ENCODE measurements at regions not wholly inside any gene's neighbourhood (a gene's known extent, or its start where the extent isn't known, plus 50 kb on each side); places are given as distances from the start of the nearest gene placed in this dataset.

DNA sequence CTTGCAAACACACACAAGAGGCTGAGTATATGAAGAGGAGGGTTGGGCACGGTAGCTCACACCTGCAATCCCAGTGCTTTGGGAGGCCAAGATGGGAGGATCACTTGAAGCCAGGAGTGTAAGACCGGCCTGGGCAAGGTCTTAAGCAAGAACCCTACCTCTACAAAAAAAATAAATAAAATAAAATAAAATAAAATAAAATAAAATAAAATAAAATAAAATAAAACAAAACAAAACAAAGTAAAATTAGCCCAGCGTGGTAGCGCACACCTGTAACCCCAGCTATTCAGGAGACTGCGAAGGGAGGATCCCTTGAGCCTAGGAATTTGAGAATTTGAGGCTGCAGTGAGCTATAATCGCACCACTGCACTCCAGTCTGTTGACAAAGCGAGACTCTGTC, 337.9 kb downstream of the SHANK2 start:
- Histone ChIP-seq H3K4me1 (ENCODE audit: control insufficient read depth in 5 of 5, insufficient read depth in 5 of 5, low read length in 5 of 5) (no peaks in the 10 kb centered on the region), H3K27me3 (ENCODE audit: control insufficient read depth in 3 of 3, insufficient read depth in 3 of 3, low read length in 2 of 3) (peaks cover 0 to 2% (median 0%) of the 10 kb centered on the region in 3 donors), H3K9ac (ENCODE audit: insufficient read depth in 1 of 2, low read length in 2 of 2) (no peak overlapping the region), H3K27ac (ENCODE audit: low read depth in 1 of 2, low read length in 1 of 2) (peak overlapping the region in 1 of 2 donors; percentile 45), H3K9me3 (ENCODE audit: control insufficient read depth in 4 of 4, insufficient read depth in 3 of 4, low read length in 3 of 4) (peaks cover 0 to 3% (median 0%) of the 10 kb centered on the region in 4 donors), H3K4me3 (no peak overlapping the region), H3K36me3 (ENCODE audit: control insufficient read depth in 4 of 4, insufficient read depth in 4 of 4, low read length in 4 of 4) (no peaks in the 10 kb centered on the region)
- ATAC-seq (ENCODE audit: insufficient read depth, low FRiP score) (no peak), DNase-seq (no peak)
- WGBS, 2 donors: 85 to 96% methylated on average over 7 of the region's 7 CpGs
- TF ChIP-seq, protein P1, sequence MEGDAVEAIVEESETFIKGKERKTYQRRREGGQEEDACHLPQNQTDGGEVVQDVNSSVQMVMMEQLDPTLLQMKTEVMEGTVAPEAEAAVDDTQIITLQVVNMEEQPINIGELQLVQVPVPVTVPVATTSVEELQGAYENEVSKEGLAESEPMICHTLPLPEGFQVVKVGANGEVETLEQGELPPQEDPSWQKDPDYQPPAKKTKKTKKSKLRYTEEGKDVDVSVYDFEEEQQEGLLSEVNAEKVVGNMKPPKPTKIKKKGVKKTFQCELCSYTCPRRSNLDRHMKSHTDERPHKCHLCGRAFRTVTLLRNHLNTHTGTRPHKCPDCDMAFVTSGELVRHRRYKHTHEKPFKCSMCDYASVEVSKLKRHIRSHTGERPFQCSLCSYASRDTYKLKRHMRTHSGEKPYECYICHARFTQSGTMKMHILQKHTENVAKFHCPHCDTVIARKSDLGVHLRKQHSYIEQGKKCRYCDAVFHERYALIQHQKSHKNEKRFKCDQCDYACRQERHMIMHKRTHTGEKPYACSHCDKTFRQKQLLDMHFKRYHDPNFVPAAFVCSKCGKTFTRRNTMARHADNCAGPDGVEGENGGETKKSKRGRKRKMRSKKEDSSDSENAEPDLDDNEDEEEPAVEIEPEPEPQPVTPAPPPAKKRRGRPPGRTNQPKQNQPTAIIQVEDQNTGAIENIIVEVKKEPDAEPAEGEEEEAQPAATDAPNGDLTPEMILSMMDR (IDR thresholded peaks at IDR 0.05; ENCODE audit: control extremely low read depth, extremely low read depth): no peak

DNA sequence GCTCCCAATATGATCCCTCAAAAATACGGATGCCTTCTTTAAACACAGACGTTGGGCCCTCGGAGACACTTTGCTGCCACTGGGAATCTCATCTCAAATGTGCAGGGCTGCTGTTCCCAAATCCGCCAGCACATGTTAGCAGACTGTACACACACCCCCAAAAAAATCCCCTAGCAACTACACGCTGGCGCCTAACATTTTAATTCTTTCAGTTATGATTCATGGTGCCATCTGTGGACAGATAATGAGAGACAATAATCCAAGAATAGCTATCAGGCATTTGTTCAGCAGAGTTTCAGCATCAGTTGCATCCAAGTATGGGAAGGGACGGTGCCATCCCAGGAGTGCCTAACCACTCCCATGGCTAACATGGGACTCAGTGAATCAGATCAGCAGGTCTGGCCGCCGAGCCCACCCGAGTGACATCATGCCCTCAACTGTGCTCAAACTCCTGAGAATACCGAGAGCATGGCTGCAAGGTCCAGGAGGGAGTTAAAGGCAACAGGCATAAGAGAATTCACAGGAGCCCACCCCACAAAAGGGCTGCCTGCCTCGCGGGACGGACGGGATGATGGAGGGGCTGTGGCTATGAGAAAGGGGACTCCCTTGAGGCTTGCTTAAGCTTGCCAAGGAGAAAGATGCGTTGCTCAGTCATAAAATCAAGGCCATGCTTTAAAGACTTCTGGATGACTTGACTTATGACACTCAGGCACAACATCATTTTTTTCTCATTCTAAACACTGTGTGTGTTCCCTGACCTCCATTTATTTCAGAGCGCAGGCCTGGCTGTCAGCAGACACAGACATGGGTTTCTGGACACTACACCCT, 337.0 kb downstream of the SHANK2 start:
- H3K9ac ChIP-seq (ENCODE audit: insufficient read depth in 1 of 2, low read length in 2 of 2): no peak overlapping the region
- H3K4me1 ChIP-seq (ENCODE audit: control insufficient read depth in 5 of 5, insufficient read depth in 5 of 5, low read length in 5 of 5): no peaks in the 10 kb centered on the region
- H3K27ac ChIP-seq (ENCODE audit: low read depth in 1 of 2, low read length in 1 of 2): no peak overlapping the region
- no peaks in the 10 kb centered on the region for H3K36me3 ChIP-seq (ENCODE audit: control insufficient read depth in 4 of 4, insufficient read depth in 4 of 4, low read length in 4 of 4)
- H3K4me3 ChIP-seq: no peak overlapping the region
- H3K9me3 ChIP-seq (ENCODE audit: control insufficient read depth in 4 of 4, insufficient read depth in 3 of 4, low read length in 3 of 4): peaks cover 0 to 3% (median 0%) of the 10 kb centered on the region in 4 donors
- H3K27me3 ChIP-seq (ENCODE audit: control insufficient read depth in 3 of 3, insufficient read depth in 3 of 3, low read length in 2 of 3): peaks cover 0 to 2% (median 0%) of the 10 kb centered on the region in 3 donors
- DNase-seq (no peak), ATAC-seq (ENCODE audit: insufficient read depth, low FRiP score) (no peak)
- WGBS, 2 donors: 80 to 81% methylated on average over 17 of the region's 17 CpGs
- TF ChIP-seq, protein P1 (IDR thresholded peaks at IDR 0.05; ENCODE audit: control extremely low read depth, extremely low read depth): no peak

DNA sequence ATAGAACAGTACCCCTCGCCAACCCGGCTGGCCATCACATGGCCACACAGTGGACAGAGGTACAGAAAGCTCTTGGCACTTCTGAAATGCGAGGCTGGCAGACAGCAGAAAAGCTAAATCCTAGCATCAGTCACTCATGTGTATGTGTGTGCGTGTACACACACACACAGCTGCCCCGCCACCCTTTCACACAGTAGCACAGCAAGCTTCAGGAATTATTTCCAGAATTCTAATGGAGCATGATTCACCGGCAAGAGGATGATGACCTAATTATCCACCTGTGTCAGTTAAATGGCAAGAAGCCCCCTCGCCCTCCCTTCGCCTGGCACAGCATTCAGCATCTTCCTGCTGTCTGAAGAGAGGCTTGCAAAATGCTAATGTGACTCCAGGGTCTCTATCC, 336.0 kb downstream of the SHANK2 start:
- WGBS, 2 donors: 92 to 96% methylated on average over 8 of the region's 8 CpGs
- Histone ChIP-seq H3K27ac (ENCODE audit: low read depth in 1 of 2, low read length in 1 of 2) (no peak overlapping the region), H3K4me3 (no peak overlapping the region), H3K36me3 (ENCODE audit: control insufficient read depth in 4 of 4, insufficient read depth in 4 of 4, low read length in 4 of 4) (no peaks in the 10 kb centered on the region), H3K9ac (ENCODE audit: insufficient read depth in 1 of 2, low read length in 2 of 2) (no peak overlapping the region), H3K27me3 (ENCODE audit: control insufficient read depth in 3 of 3, insufficient read depth in 3 of 3, low read length in 2 of 3) (peaks cover 0 to 2% (median 0%) of the 10 kb centered on the region in 3 donors), H3K9me3 (ENCODE audit: control insufficient read depth in 4 of 4, insufficient read depth in 3 of 4, low read length in 3 of 4) (peaks cover 0 to 5% (median 0%) of the 10 kb centered on the region in 4 donors), H3K4me1 (ENCODE audit: control insufficient read depth in 5 of 5, insufficient read depth in 5 of 5, low read length in 5 of 5) (no peaks in the 10 kb centered on the region)
- ATAC-seq (ENCODE audit: insufficient read depth, low FRiP score) (no peak), DNase-seq (no peak)
- TF ChIP-seq, protein P1 (IDR thresholded peaks at IDR 0.05; ENCODE audit: control extremely low read depth, extremely low read depth): no peak

Data from lung (tissue), 11 donors.